HEK293 (cell line): ENCODE measurements at regions not wholly inside any gene's neighbourhood (a gene's known extent, or its start where the extent isn't known, plus 50 kb on each side); places are given as distances from the start of the nearest gene placed in this dataset.

Experiments used
- BCL11A ChIP-seq: fragments of 450-650 bp; formaldehyde crosslinking; IDR thresholded peaks from 2 replicates; pipeline ENCODE4 v1.5.1; 2016; ENCODE audit warnings: low read depth, missing biosample characterization, missing genetic modification characterization
- ZNF239 ChIP-seq: fragments of 450-650 bp; formaldehyde crosslinking; IDR thresholded peaks from 2 replicates; pipeline ENCODE4 v1.5.1; 2016; ENCODE audit warnings: missing biosample characterization, missing genetic modification characterization
- ZNF843 ChIP-seq: fragments of 450-650 bp; formaldehyde crosslinking; IDR thresholded peaks from 2 replicates; pipeline ENCODE4 v1.5.1; 2016; ENCODE audit warnings: missing biosample characterization, missing genetic modification characterization
- TF ChIP-seq, protein P1 (sequence below): fragments of 450-650 bp; formaldehyde crosslinking; IDR thresholded peaks from 2 replicates; pipeline ENCODE4 v1.5.1; 2016; ENCODE audit warnings: missing biosample characterization, missing genetic modification characterization
- TF ChIP-seq, protein P2 (sequence below): fragments of 450-650 bp; IDR thresholded peaks from 2 replicates; pipeline ENCODE4 v1.5.1; 2018; ENCODE audit warnings: missing biosample characterization, missing genetic modification characterization

- TF ChIP-seq BCL11A (tag by site-specific recombination) (no peak), ZNF843 (no peak), ZNF239 (no peak)
- TF ChIP-seq, protein P1, sequence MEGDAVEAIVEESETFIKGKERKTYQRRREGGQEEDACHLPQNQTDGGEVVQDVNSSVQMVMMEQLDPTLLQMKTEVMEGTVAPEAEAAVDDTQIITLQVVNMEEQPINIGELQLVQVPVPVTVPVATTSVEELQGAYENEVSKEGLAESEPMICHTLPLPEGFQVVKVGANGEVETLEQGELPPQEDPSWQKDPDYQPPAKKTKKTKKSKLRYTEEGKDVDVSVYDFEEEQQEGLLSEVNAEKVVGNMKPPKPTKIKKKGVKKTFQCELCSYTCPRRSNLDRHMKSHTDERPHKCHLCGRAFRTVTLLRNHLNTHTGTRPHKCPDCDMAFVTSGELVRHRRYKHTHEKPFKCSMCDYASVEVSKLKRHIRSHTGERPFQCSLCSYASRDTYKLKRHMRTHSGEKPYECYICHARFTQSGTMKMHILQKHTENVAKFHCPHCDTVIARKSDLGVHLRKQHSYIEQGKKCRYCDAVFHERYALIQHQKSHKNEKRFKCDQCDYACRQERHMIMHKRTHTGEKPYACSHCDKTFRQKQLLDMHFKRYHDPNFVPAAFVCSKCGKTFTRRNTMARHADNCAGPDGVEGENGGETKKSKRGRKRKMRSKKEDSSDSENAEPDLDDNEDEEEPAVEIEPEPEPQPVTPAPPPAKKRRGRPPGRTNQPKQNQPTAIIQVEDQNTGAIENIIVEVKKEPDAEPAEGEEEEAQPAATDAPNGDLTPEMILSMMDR (tag by site-specific recombination) = no peak
- TF ChIP-seq, protein P2, sequence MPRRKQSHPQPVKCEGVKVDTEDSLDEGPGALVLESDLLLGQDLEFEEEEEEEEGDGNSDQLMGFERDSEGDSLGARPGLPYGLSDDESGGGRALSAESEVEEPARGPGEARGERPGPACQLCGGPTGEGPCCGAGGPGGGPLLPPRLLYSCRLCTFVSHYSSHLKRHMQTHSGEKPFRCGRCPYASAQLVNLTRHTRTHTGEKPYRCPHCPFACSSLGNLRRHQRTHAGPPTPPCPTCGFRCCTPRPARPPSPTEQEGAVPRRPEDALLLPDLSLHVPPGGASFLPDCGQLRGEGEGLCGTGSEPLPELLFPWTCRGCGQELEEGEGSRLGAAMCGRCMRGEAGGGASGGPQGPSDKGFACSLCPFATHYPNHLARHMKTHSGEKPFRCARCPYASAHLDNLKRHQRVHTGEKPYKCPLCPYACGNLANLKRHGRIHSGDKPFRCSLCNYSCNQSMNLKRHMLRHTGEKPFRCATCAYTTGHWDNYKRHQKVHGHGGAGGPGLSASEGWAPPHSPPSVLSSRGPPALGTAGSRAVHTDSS (tag by site-specific recombination) = no peak
Measured at GRCh38 chr11:82009133-82009532, 724.5 kb downstream of the FAM181B start.
